ENCODE measurements at regions not wholly inside any gene's neighbourhood (a gene's known extent, or its start where the extent isn't known, plus 50 kb on each side); places are given as distances from the start of the nearest gene placed in this dataset.
A peak's percentile ranks its signal among the peaks of the same experiment; 100 is the strongest.

DNA sequence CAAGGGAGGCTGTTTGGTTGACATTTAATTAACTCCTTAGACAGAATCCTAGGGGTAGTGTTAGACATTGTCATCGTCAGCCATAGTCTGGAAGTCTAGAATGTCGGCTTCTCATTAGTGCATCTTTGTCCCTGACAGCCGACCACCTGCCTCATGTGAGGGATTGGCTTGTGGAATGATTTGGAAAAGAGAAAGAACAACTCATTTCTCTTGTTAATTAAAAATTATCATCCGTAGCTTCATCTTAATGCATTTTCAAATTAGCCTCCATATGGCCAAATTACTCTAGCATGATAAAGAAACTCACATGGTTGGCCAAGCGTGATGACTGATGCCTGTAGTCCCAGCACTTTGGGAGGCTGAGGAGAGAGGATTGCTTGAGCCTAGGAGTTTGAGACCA is 97.7 kb upstream of the PARD3 start:
- Histone ChIP-seq H2AFZ (no peak overlapping the region), H4K20me1 (ENCODE audit: insufficient read depth) (no peaks in the 10 kb centered on the region), H3K27me3 (replicated peaks; ENCODE audit: insufficient read depth) (no peaks in the 10 kb centered on the region), H3K36me3 (ENCODE audit: low read depth) (no peaks in the 10 kb centered on the region), H3K9me3 (ENCODE audit: low read depth) (no peaks in the 10 kb centered on the region), H3K4me3 (no peak overlapping the region), H3K9me2 (ENCODE audit: insufficient read depth) (no peaks in the 10 kb centered on the region), H3K27ac (no peak overlapping the region), H3F3A (ENCODE audit: insufficient read depth) (peaks cover 31% of the 10 kb centered on the region), H3K9ac (no peak overlapping the region), H3K4me1 (ENCODE audit: insufficient read depth) (peaks cover 32% of the 10 kb centered on the region), H3K4me2 (ENCODE audit: unreplicated experiment) (no peak overlapping the region), H3K79me2 (ENCODE audit: insufficient read depth) (no peaks in the 10 kb centered on the region)
- in situ Hi-C loops (cut with MboI) = no loop called here
- WGBS, 2 experiments (ENCODE audit: low coverage in 1 of 2, low lambda C conversion rate in 2 of 2, missing lambda C conversion rate in 2 of 2) = 94 to 98% methylated on average over 5 of the region's 5 CpGs
- DNase-seq = no peak
- TF ChIP-seq EZH2phosphoT487 (IDR thresholded peaks at IDR 0.05; ENCODE audit: insufficient read depth, low read depth) (no peak), EZH2 (IDR thresholded peaks at IDR 0.05; ENCODE audit: insufficient read depth, poor library complexity, severe bottlenecking) (no peak)

DNA sequence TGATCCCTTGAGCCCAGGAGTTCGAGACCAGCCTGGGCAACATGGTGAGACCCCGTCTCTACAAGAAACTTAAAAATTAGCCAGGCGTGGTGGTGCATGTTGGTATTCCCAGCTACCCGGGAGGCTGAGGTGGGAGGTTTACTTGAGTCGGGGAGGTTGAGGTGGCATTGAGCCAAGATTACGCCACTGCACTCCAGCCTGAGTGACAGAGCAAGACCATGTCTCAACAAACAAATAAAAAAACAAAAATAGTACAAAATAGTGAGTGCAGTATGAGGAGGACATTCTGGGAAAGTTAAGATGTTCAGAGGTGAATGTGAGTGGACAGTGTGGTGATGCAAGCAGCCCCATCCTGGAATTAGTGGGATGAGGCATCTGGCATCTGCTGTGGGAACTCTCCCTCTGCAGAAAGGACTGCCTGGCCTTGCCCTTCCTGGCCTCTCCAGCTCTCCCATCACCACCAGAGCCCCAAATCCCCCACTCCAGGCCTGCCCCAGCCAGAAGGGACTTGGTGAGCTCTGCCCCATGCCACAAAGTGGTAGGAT is 96.6 kb upstream of the PARD3 start:
- WGBS, 2 experiments (ENCODE audit: low coverage in 1 of 2, low lambda C conversion rate in 2 of 2, missing lambda C conversion rate in 2 of 2) = 89 to 90% methylated on average over 6 of the region's 6 CpGs
- Histone ChIP-seq H4K20me1 (ENCODE audit: insufficient read depth) (no peaks in the 10 kb centered on the region), H3K4me3 (no peak overlapping the region), H3K79me2 (ENCODE audit: insufficient read depth) (no peaks in the 10 kb centered on the region), H2AFZ (no peak overlapping the region), H3K4me1 (ENCODE audit: insufficient read depth) (peaks cover 36% of the 10 kb centered on the region), H3K9ac (no peak overlapping the region), H3K4me2 (ENCODE audit: unreplicated experiment) (no peak overlapping the region), H3K27ac (no peak overlapping the region), H3K27me3 (replicated peaks; ENCODE audit: insufficient read depth) (no peaks in the 10 kb centered on the region), H3K9me3 (ENCODE audit: low read depth) (no peaks in the 10 kb centered on the region), H3F3A (ENCODE audit: insufficient read depth) (peaks cover 38% of the 10 kb centered on the region), H3K9me2 (ENCODE audit: insufficient read depth) (no peaks in the 10 kb centered on the region), H3K36me3 (ENCODE audit: low read depth) (no peaks in the 10 kb centered on the region)
- DNase-seq = peak; percentile 70
- in situ Hi-C loops (cut with MboI) = no loop called here
- TF ChIP-seq EZH2phosphoT487 (IDR thresholded peaks at IDR 0.05; ENCODE audit: insufficient read depth, low read depth) (no peak), EZH2 (IDR thresholded peaks at IDR 0.05; ENCODE audit: insufficient read depth, poor library complexity, severe bottlenecking) (no peak)

- DNase-seq = peak; percentile 96
- peak overlapping the region; percentile 77 for H2AFZ ChIP-seq
- H3K4me2 ChIP-seq (ENCODE audit: unreplicated experiment) = peak overlapping the region; percentile 73
- H3K79me2 ChIP-seq (ENCODE audit: insufficient read depth) = no peaks in the 10 kb centered on the region
- no peaks in the 10 kb centered on the region for H3K9me2 ChIP-seq (ENCODE audit: insufficient read depth)
- peaks cover 26% of the 10 kb centered on the region for H3F3A ChIP-seq (ENCODE audit: insufficient read depth)
- H3K4me3 ChIP-seq = peak overlapping the region; percentile 48
- H3K9ac ChIP-seq = peak overlapping the region; percentile 46
- in situ Hi-C loops (cut with MboI) = no loop called here
- H3K27ac ChIP-seq = peak overlapping the region; percentile 78
- peaks cover 24% of the 10 kb centered on the region for H3K4me1 ChIP-seq (ENCODE audit: insufficient read depth)
- H3K9me3 ChIP-seq (ENCODE audit: low read depth) = no peaks in the 10 kb centered on the region
- no peaks in the 10 kb centered on the region for H3K36me3 ChIP-seq (ENCODE audit: low read depth)
- WGBS, 2 experiments (ENCODE audit: low coverage in 1 of 2, low lambda C conversion rate in 2 of 2, missing lambda C conversion rate in 2 of 2) = 0% methylated on average over 5 of the region's 5 CpGs
- no peaks in the 10 kb centered on the region for H3K27me3 ChIP-seq (replicated peaks; ENCODE audit: insufficient read depth)
- no peaks in the 10 kb centered on the region for H4K20me1 ChIP-seq (ENCODE audit: insufficient read depth)
- TF ChIP-seq EZH2 (IDR thresholded peaks at IDR 0.05; ENCODE audit: insufficient read depth, poor library complexity, severe bottlenecking) (no peak), EZH2phosphoT487 (IDR thresholded peaks at IDR 0.05; ENCODE audit: insufficient read depth, low read depth) (no peak)
Observed at GRCh38 chr10:34908481-34908880, 93.4 kb upstream of the PARD3 start.

DNA sequence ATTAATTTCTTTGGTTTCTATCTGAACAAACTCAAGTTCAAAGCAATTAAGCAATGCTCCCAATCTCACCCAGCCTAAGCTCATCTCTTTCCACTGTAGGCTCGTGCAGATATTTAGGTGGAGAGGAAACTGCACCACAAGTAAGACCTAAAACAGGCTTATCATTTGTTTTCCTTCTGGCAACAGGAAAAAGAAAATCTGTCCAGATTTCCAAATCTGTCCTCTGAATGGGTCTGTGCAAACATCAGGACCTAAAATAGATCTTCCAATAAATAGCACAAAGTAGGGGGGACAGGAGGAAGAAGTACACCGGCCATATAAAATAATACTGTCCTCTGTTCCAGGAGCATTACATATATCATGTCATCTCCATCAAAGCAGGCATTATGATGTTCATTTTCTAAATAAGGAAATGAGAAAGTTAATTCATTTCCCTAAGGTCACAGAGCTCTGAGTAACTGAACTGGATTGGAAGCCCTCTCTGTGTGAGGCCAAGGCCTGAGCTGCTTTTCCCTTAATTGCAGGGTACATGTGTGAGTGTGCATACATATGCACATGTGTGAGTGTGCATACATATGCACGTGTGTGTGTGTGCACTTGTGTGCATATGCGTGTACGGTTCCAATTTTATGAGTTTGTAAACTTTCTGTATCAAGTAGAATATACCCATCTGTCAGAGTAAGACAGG is 92.8 kb upstream of the PARD3 start:
- Histone ChIP-seq H3K9ac (peak overlapping the region; percentile 46), H3K4me1 (ENCODE audit: insufficient read depth) (peaks cover 24% of the 10 kb centered on the region), H3K36me3 (ENCODE audit: low read depth) (no peaks in the 10 kb centered on the region), H3K4me3 (peak overlapping the region; percentile 48; the same call in 1 of the 2 replicates), H4K20me1 (ENCODE audit: insufficient read depth) (no peaks in the 10 kb centered on the region), H3K4me2 (ENCODE audit: unreplicated experiment) (peak overlapping the region; percentile 73), H3K9me3 (ENCODE audit: low read depth) (no peaks in the 10 kb centered on the region), H3K79me2 (ENCODE audit: insufficient read depth) (no peaks in the 10 kb centered on the region), H3K9me2 (ENCODE audit: insufficient read depth) (no peaks in the 10 kb centered on the region), H3K27ac (peak overlapping the region; percentile 78), H2AFZ (peak overlapping the region; percentile 77), H3F3A (ENCODE audit: insufficient read depth) (peaks cover 26% of the 10 kb centered on the region), H3K27me3 (replicated peaks; ENCODE audit: insufficient read depth) (no peaks in the 10 kb centered on the region)
- 29 to 32% methylated on average over 5 of the region's 5 CpGs for WGBS, 2 experiments (ENCODE audit: low coverage in 1 of 2, low lambda C conversion rate in 2 of 2, missing lambda C conversion rate in 2 of 2)
- TF ChIP-seq EZH2 (IDR thresholded peaks at IDR 0.05; ENCODE audit: insufficient read depth, poor library complexity, severe bottlenecking) (no peak), EZH2phosphoT487 (IDR thresholded peaks at IDR 0.05; ENCODE audit: insufficient read depth, low read depth) (no peak)
- peak; percentile 45 for DNase-seq
- in situ Hi-C loops (cut with MboI) = no loop called here
